ENCODE measurements at regions not wholly inside any gene's neighbourhood (a gene's known extent, or its start where the extent isn't known, plus 50 kb on each side); places are given as distances from the start of the nearest gene placed in this dataset.

GRCh38 chr9:13823026-13823425, 490.9 kb downstream of the NFIB start:
- intact Hi-C loops (cut with DNase I; ENCODE audit: low total_unique reads), result no loop called here

GRCh38 chr9:13817754-13818278, 496.1 kb downstream of the NFIB start:
- no peak overlapping the region for H3K27ac ChIP-seq
- H3K36me3 ChIP-seq, result no peaks in the 10 kb centered on the region
- intact Hi-C loops (cut with DNase I; ENCODE audit: low total_unique reads), result no loop called here
- WGBS, 5 donors, result 88 to 100% (median 91%) methylated on average over 1 of the region's 1 CpG
- H3K9me3 ChIP-seq, result peaks cover 0 to 3% (median 0%) of the 10 kb centered on the region in 4 donors
- TF ChIP-seq EP300 (IDR thresholded peaks at IDR 0.05) (no peak), POLR2AphosphoS5 (IDR thresholded peaks at IDR 0.05) (no peak), POLR2A (IDR thresholded peaks at IDR 0.05) (no peak)
- TF ChIP-seq, protein P1, sequence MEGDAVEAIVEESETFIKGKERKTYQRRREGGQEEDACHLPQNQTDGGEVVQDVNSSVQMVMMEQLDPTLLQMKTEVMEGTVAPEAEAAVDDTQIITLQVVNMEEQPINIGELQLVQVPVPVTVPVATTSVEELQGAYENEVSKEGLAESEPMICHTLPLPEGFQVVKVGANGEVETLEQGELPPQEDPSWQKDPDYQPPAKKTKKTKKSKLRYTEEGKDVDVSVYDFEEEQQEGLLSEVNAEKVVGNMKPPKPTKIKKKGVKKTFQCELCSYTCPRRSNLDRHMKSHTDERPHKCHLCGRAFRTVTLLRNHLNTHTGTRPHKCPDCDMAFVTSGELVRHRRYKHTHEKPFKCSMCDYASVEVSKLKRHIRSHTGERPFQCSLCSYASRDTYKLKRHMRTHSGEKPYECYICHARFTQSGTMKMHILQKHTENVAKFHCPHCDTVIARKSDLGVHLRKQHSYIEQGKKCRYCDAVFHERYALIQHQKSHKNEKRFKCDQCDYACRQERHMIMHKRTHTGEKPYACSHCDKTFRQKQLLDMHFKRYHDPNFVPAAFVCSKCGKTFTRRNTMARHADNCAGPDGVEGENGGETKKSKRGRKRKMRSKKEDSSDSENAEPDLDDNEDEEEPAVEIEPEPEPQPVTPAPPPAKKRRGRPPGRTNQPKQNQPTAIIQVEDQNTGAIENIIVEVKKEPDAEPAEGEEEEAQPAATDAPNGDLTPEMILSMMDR (IDR thresholded peaks at IDR 0.05), result no peak
- no peak for DNase-seq
- no peak overlapping the region for H3K4me3 ChIP-seq
- H3K4me1 ChIP-seq, result no peaks in the 10 kb centered on the region
- H3K27me3 ChIP-seq, result no peaks in the 10 kb centered on the region

More at GRCh38 chr9:13823026-13823425, 490.9 kb downstream of the NFIB start:
- H3K4me3 ChIP-seq, result no peak overlapping the region
- H3K27ac ChIP-seq, result no peak overlapping the region
- no peaks in the 10 kb centered on the region for H3K36me3 ChIP-seq
- H3K9me3 ChIP-seq, result peaks cover 0 to 3% (median 0%) of the 10 kb centered on the region in 4 donors
- DNase-seq, result no peak
- no peak for TF ChIP-seq POLR2A (IDR thresholded peaks at IDR 0.05)
- no peak for TF ChIP-seq POLR2AphosphoS5 (IDR thresholded peaks at IDR 0.05)
- TF ChIP-seq, protein P1 (IDR thresholded peaks at IDR 0.05), result no peak
- TF ChIP-seq EP300 (IDR thresholded peaks at IDR 0.05), result no peak
- no peaks in the 10 kb centered on the region for H3K27me3 ChIP-seq
- H3K4me1 ChIP-seq, result no peaks in the 10 kb centered on the region

- Histone ChIP-seq H3K27ac (no peak overlapping the region), H3K4me3 (no peak overlapping the region), H3K9me3 (peaks cover 0 to 3% (median 0%) of the 10 kb centered on the region in 4 donors), H3K27me3 (no peaks in the 10 kb centered on the region), H3K36me3 (no peaks in the 10 kb centered on the region), H3K4me1 (no peaks in the 10 kb centered on the region)
- 84 to 97% (median 88%) methylated on average over 3 of the region's 3 CpGs for WGBS, 5 donors
- TF ChIP-seq POLR2AphosphoS5 (IDR thresholded peaks at IDR 0.05) (no peak), EP300 (IDR thresholded peaks at IDR 0.05) (no peak), POLR2A (IDR thresholded peaks at IDR 0.05) (no peak)
- TF ChIP-seq, protein P1 (IDR thresholded peaks at IDR 0.05), result no peak
- intact Hi-C loops (cut with DNase I; ENCODE audit: low total_unique reads), result no loop called here
- no peak for DNase-seq
Observed at GRCh38 chr9:13816837-13817236, 497.1 kb downstream of the NFIB start.

DNA sequence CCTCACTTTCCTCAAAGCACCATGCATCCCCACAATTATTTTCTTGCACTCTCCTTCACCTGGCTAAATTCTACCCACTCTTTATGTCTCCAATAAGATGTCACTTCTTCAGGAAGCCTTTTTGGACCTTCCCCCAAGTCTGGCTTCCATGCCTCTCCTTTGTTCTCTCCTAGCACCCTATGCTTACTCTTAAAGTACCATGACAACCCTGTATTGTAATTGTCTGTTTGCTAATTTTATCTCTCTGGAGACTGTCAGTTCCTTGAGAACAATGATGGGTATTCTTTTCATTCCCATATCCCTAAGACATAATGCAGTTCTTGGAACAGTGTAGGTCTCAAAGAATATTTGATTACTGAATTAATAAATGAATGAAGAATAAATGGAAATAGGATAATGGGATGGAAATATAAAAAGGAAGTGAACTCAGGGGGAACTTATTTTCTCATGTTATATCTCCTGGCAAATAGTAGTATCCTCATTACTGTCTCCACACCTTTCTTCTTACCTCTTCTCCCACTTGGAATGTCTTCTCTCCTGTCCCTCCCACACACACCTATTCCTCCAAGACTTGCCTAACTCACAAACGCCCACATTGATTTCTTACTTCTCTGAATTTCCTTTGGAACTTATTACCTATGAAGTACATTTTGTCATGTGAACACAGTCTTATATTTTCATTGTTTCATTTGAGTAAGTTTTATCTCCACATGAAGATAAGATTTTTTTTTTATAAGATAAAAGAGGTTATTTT, 499.1 kb downstream of the NFIB start:
- WGBS, 5 donors, result 37 to 60% (median 52%) methylated on average over 1 of the region's 1 CpG
- H3K4me1 ChIP-seq, result no peaks in the 10 kb centered on the region
- DNase-seq, result no peak
- intact Hi-C loops (cut with DNase I; ENCODE audit: low total_unique reads), result no loop called here
- H3K36me3 ChIP-seq, result no peaks in the 10 kb centered on the region
- H3K27ac ChIP-seq, result no peak overlapping the region
- no peak for TF ChIP-seq POLR2A (IDR thresholded peaks at IDR 0.05)
- no peak for TF ChIP-seq EP300 (IDR thresholded peaks at IDR 0.05)
- no peak for TF ChIP-seq POLR2AphosphoS5 (IDR thresholded peaks at IDR 0.05)
- TF ChIP-seq, protein P1 (IDR thresholded peaks at IDR 0.05), result no peak
- no peak overlapping the region for H3K4me3 ChIP-seq
- peaks cover 0 to 3% (median 0%) of the 10 kb centered on the region in 4 donors for H3K9me3 ChIP-seq
- no peaks in the 10 kb centered on the region for H3K27me3 ChIP-seq

Measured in stomach (tissue), 8 donors.